SH-SY5Y (cell line): ENCODE measurements at regions not wholly inside any gene's neighbourhood (a gene's known extent, or its start where the extent isn't known, plus 50 kb on each side); places are given as distances from the start of the nearest gene placed in this dataset.

Experiments used
- GATA2 ChIP-seq: IDR thresholded peaks from 2 replicates; pipeline ENCODE4 v1.6.1; 2011; ENCODE audit warnings: mild to moderate bottlenecking, low read depth, low read length
- GATA3 ChIP-seq: IDR thresholded peaks from 2 replicates; pipeline ENCODE4 v1.6.1; 2011; ENCODE audit warnings: low read depth, mild to moderate bottlenecking, low read length, moderate library complexity

DNA sequence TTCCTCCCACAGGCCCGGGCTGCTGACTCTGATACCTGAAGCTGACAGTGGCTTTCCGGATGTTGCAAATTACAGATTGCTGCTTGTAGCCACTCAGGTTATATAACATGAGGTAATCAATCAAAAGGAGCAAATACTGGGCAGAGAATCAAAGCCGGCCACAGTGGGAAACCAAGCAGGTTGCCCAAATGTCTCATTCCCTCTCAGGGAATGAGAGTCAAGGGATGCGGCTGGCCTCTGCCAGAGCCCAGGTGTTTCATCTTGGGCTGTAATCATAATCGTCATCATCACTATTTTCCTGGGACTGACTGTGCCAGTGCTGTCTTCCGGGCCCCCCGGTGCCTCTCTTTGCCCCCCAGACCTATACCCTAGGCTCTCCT is 292.4 kb upstream of the FOXF1 start:
- no peak for TF ChIP-seq GATA2
- no peak for TF ChIP-seq GATA3
